IMR-90 (cell line): ENCODE measurements at regions not wholly inside any gene's neighbourhood (a gene's known extent, or its start where the extent isn't known, plus 50 kb on each side); places are given as distances from the start of the nearest gene placed in this dataset.

ENCODE experiments used
- CEBPB ChIP-seq: IDR thresholded peaks from 2 replicates; pipeline ENCODE4 v1.6.1; 2012; ENCODE audit warnings: low read depth, low read length, improper control_type of control experiment
- MXI1 ChIP-seq: IDR thresholded peaks from 2 replicates; pipeline ENCODE4 v1.6.1; 2012; ENCODE audit warnings: low read depth, mild to moderate bottlenecking, low read length, moderate library complexity, borderline replicate concordance
- POLR2A ChIP-seq: IDR thresholded peaks from 2 replicates; pipeline ENCODE4 v1.6.1; 2012; ENCODE audit warnings: mild to moderate bottlenecking, low read depth, low read length
- RAD21 ChIP-seq: IDR thresholded peaks from 2 replicates; pipeline ENCODE4 v1.6.1; 2012; ENCODE audit warnings: low read length, improper control_type of control experiment
- RCOR1 ChIP-seq: IDR thresholded peaks from 2 replicates; pipeline ENCODE4 v1.6.1; 2012; ENCODE audit warnings: mild to moderate bottlenecking, low read length, improper control_type of control experiment; ENCODE audit not compliant: insufficient replicate concordance
- RFX5 ChIP-seq: IDR thresholded peaks from 2 replicates; pipeline ENCODE4 v1.8.0; 2012; ENCODE audit warnings: low read depth, mild to moderate bottlenecking, low read length, moderate library complexity
- SMC3 ChIP-seq: fragments of 150-350 bp; IDR thresholded peaks from 2 replicates; pipeline ENCODE4 v1.6.1; 2016; ENCODE audit warnings: low read depth, mild to moderate bottlenecking, antibody characterized with exemption, low read length, moderate library complexity
- USF2 ChIP-seq: fragments of 150-350 bp; IDR thresholded peaks from 2 replicates; pipeline ENCODE4 v1.6.1; 2017; ENCODE audit warnings: mild to moderate bottlenecking, antibody characterized with exemption, low read length, low read depth
- TF ChIP-seq, protein P1 (sequence below): conservative IDR thresholded peaks from 2 replicates; pipeline ENCODE4 v1.5.1; 2012; ENCODE audit warnings: mild to moderate bottlenecking, low read depth, low read length, improper control_type of control experiment

GRCh38 chr6:98454809-98455322 is 379.5 kb upstream of the POU3F2 start:
- TF ChIP-seq, protein P1, sequence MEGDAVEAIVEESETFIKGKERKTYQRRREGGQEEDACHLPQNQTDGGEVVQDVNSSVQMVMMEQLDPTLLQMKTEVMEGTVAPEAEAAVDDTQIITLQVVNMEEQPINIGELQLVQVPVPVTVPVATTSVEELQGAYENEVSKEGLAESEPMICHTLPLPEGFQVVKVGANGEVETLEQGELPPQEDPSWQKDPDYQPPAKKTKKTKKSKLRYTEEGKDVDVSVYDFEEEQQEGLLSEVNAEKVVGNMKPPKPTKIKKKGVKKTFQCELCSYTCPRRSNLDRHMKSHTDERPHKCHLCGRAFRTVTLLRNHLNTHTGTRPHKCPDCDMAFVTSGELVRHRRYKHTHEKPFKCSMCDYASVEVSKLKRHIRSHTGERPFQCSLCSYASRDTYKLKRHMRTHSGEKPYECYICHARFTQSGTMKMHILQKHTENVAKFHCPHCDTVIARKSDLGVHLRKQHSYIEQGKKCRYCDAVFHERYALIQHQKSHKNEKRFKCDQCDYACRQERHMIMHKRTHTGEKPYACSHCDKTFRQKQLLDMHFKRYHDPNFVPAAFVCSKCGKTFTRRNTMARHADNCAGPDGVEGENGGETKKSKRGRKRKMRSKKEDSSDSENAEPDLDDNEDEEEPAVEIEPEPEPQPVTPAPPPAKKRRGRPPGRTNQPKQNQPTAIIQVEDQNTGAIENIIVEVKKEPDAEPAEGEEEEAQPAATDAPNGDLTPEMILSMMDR: no peak
- TF ChIP-seq USF2: no peak
- TF ChIP-seq MXI1: no peak
- TF ChIP-seq POLR2A: no peak
- TF ChIP-seq RAD21: no peak
- no peak for TF ChIP-seq RCOR1
- no peak for TF ChIP-seq SMC3
- TF ChIP-seq CEBPB: no peak
- TF ChIP-seq RFX5: no peak
